HG03103 (cell line): ENCODE measurements at regions not wholly inside any gene's neighbourhood (a gene's known extent, or its start where the extent isn't known, plus 50 kb on each side); places are given as distances from the start of the nearest gene placed in this dataset.

ENCODE experiments used
- ATAC-seq: cut with Tn5 transposase; IDR thresholded peaks from one replicate; pipeline ENCODE4 v1.9.1; 2021; ENCODE audit warnings: low read depth; ENCODE audit not compliant: unreplicated experiment

GRCh38 chr13:74973935-74974879 is 507.8 kb downstream of the TBC1D4 start:
- ATAC-seq = no peak

GRCh38 chr13:74969419-74969818 is 512.5 kb downstream of the TBC1D4 start:
- ATAC-seq = no peak

- no peak for ATAC-seq
Observed at GRCh38 chr13:74966814-74967424, 515.0 kb downstream of the TBC1D4 start.

GRCh38 chr13:74966275-74966674 is 515.7 kb downstream of the TBC1D4 start:
- no peak for ATAC-seq

GRCh38 chr13:74945637-74946036 is 536.3 kb downstream of the TBC1D4 start:
- ATAC-seq = no peak

- ATAC-seq = no peak
Observed at GRCh38 chr13:74931698-74932433, 550.1 kb downstream of the TBC1D4 start.

GRCh38 chr13:74930402-74931165 is 551.4 kb downstream of the TBC1D4 start:
- no peak for ATAC-seq

GRCh38 chr13:74929436-74929835 is 552.5 kb downstream of the TBC1D4 start:
- no peak for ATAC-seq

- no peak for ATAC-seq
Observed at GRCh38 chr13:74927823-74928222, 554.1 kb downstream of the TBC1D4 start.

GRCh38 chr13:74922963-74923362 is 559.0 kb downstream of the TBC1D4 start:
- no peak for ATAC-seq

GRCh38 chr13:74921326-74921725 is 560.6 kb downstream of the TBC1D4 start:
- no peak for ATAC-seq

- no peak for ATAC-seq
Observed at GRCh38 chr13:74920920-74921319, 561.0 kb downstream of the TBC1D4 start.

GRCh38 chr13:74920361-74920760 is 561.6 kb downstream of the TBC1D4 start:
- ATAC-seq = no peak

GRCh38 chr13:74919914-74920313 is 562.1 kb downstream of the TBC1D4 start:
- no peak for ATAC-seq

- no peak for ATAC-seq
Observed at GRCh38 chr13:74912898-74913297, 569.1 kb downstream of the TBC1D4 start.

- ATAC-seq = no peak
Observed at GRCh38 chr13:74910415-74910814, 571.6 kb downstream of the TBC1D4 start.

GRCh38 chr13:74907788-74908187 is 574.2 kb downstream of the TBC1D4 start:
- ATAC-seq = no peak

GRCh38 chr13:74904556-74904955 is 577.4 kb downstream of the TBC1D4 start:
- no peak for ATAC-seq

- ATAC-seq = no peak
Observed at GRCh38 chr13:74895042-74895796, 586.8 kb downstream of the TBC1D4 start.

GRCh38 chr13:74892096-74892495 is 589.9 kb downstream of the TBC1D4 start:
- no peak for ATAC-seq
